ENCODE measurements at regions not wholly inside any gene's neighbourhood (a gene's known extent, or its start where the extent isn't known, plus 50 kb on each side); places are given as distances from the start of the nearest gene placed in this dataset.

DNA sequence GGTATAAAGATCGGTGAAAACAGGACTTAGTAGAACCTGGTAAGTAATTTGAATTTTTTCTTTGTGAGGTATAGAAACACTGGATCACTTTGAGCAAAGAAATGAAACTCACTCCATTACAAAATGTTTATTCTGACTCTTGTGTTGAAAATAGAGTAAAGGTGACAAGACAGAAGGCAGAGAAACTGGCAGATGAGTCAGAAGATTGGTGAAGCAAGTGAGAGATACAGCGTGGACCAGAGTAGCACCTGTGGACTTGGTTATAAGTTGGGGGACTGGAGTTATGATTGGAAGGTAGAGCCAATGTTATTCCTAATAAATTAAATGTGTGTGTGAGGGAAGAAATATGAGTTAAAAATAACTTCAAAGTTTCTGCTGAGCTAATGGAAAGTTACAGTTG lies 620.9 kb downstream of the ZWINT start:
- Histone ChIP-seq H3K27ac (replicated peaks in 1 of 4) (no peak overlapping the region), H3K27me3 (no peaks in the 10 kb centered on the region), H3K4me3 (no peak overlapping the region), H3K36me3 (no peaks in the 10 kb centered on the region), H3K9me3 (no peaks in the 10 kb centered on the region), H3K4me1 (no peaks in the 10 kb centered on the region)
- WGBS, result 89% methylated on average over 2 of the region's 2 CpGs
- no peak for DNase-seq (ENCODE audit: extremely low spot score)
- TF ChIP-seq EP300 (IDR thresholded peaks at IDR 0.05) (no peak), POLR2AphosphoS5 (IDR thresholded peaks at IDR 0.05) (no peak), POLR2A (IDR thresholded peaks at IDR 0.05; ENCODE audit: low read depth) (no peak)
- TF ChIP-seq, protein P1, sequence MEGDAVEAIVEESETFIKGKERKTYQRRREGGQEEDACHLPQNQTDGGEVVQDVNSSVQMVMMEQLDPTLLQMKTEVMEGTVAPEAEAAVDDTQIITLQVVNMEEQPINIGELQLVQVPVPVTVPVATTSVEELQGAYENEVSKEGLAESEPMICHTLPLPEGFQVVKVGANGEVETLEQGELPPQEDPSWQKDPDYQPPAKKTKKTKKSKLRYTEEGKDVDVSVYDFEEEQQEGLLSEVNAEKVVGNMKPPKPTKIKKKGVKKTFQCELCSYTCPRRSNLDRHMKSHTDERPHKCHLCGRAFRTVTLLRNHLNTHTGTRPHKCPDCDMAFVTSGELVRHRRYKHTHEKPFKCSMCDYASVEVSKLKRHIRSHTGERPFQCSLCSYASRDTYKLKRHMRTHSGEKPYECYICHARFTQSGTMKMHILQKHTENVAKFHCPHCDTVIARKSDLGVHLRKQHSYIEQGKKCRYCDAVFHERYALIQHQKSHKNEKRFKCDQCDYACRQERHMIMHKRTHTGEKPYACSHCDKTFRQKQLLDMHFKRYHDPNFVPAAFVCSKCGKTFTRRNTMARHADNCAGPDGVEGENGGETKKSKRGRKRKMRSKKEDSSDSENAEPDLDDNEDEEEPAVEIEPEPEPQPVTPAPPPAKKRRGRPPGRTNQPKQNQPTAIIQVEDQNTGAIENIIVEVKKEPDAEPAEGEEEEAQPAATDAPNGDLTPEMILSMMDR (IDR thresholded peaks at IDR 0.05), result no peak
- intact Hi-C loops (cut with DNase I), result no loop called here

DNA sequence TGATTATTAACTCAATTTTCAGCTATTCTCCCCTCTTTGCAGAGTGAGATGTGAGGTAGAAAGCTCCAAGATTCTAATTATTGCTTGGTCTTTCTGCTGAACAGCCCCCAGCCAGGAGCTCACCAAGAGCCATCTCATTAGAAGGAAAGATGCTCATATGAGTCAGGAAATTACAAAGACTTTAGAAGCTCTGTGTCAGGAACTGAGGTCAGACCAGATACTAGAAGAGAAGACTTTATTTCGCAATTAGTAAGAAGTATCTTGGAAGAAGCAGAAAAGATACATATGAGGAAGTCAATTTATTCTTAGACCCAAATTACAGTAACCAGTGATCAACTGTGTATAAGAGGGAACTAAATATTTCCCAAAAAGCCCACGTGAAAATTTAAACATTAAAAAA lies 626.9 kb downstream of the ZWINT start:
- TF ChIP-seq POLR2A (IDR thresholded peaks at IDR 0.05; ENCODE audit: low read depth), result no peak
- no peak for TF ChIP-seq POLR2AphosphoS5 (IDR thresholded peaks at IDR 0.05)
- TF ChIP-seq EP300 (IDR thresholded peaks at IDR 0.05), result no peak
- TF ChIP-seq, protein P1 (IDR thresholded peaks at IDR 0.05), result no peak

DNA sequence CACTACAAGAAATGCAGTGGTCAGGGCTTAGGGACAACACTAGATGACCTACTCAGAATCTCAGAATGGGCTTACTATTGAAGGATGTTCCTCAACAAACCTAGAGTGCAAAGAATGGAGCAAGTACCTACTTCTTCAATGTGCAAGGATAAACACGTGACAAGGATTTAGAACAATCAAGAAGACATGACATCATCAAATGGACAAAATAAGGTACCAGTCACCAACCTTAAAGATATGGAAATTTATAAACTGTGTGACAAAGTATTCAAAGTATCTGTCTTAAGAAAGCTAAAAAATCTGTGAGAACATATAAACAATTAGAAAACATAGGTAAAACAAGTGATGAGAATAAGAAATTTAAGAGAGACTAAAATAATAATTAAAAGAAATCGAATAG lies 656.1 kb downstream of the ZWINT start:
- intact Hi-C loops (cut with DNase I), result no loop called here

More for the DNA sequence above, 626.9 kb downstream of the ZWINT start:
- Histone ChIP-seq H3K27ac (replicated peaks in 1 of 4) (no peak overlapping the region), H3K27me3 (no peaks in the 10 kb centered on the region), H3K9me3 (no peaks in the 10 kb centered on the region), H3K36me3 (no peaks in the 10 kb centered on the region), H3K4me3 (no peak overlapping the region), H3K4me1 (no peaks in the 10 kb centered on the region)
- intact Hi-C loops (cut with DNase I), result no loop called here
- 56% methylated on average over 2 of the region's 2 CpGs for WGBS
- no peak for DNase-seq (ENCODE audit: extremely low spot score)

DNA sequence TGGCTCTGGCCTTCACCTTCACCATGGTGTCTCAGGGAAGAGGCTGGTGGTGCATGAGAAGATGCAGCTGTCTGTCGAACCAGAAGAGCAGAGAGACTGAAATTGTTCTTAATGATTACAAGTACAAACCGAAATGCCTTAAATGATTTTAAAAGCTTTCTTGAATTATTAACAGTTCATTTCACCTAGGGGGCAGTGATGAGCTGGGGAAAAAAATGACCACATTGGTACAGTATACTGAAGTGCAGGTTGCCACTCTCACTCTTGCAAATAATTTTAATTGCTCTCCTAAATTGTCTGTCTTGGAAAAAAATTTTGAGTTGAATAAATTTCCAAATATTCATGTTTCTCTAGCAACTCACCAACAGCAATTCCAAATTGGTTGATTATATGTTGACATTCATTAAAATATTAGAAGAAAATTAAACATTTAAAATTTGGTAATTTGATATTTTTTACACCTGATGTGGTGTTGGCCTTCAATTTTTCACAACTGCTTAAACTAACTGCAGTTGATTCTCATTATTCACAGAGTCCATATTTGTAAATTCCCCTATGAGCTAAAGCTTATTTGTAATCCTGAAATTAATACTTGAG lies 692.6 kb downstream of the ZWINT start:
- Histone ChIP-seq H3K9me3 (no peaks in the 10 kb centered on the region), H3K4me1 (no peaks in the 10 kb centered on the region), H3K4me3 (no peak overlapping the region), H3K27ac (replicated peaks in 1 of 4) (no peak overlapping the region), H3K27me3 (no peaks in the 10 kb centered on the region), H3K36me3 (no peaks in the 10 kb centered on the region)
- WGBS, result 59% methylated on average over 2 of the region's 2 CpGs
- no peak for DNase-seq (ENCODE audit: extremely low spot score)
- TF ChIP-seq EP300 (IDR thresholded peaks at IDR 0.05), result no peak
- TF ChIP-seq, protein P1 (IDR thresholded peaks at IDR 0.05), result no peak
- intact Hi-C loops (cut with DNase I), result no loop called here

More for the DNA sequence above, 656.1 kb downstream of the ZWINT start:
- Histone ChIP-seq H3K9me3 (no peaks in the 10 kb centered on the region), H3K4me3 (no peak overlapping the region), H3K27ac (replicated peaks in 1 of 4) (no peak overlapping the region), H3K4me1 (no peaks in the 10 kb centered on the region), H3K27me3 (no peaks in the 10 kb centered on the region), H3K36me3 (no peaks in the 10 kb centered on the region)
- no peak for DNase-seq (ENCODE audit: extremely low spot score)
- WGBS, result 73% methylated on average over 2 of the region's 2 CpGs
- no peak for TF ChIP-seq EP300 (IDR thresholded peaks at IDR 0.05)
- no peak for TF ChIP-seq POLR2AphosphoS5 (IDR thresholded peaks at IDR 0.05)
- no peak for TF ChIP-seq POLR2A (IDR thresholded peaks at IDR 0.05; ENCODE audit: low read depth)
- TF ChIP-seq, protein P1 (IDR thresholded peaks at IDR 0.05), result no peak

DNA sequence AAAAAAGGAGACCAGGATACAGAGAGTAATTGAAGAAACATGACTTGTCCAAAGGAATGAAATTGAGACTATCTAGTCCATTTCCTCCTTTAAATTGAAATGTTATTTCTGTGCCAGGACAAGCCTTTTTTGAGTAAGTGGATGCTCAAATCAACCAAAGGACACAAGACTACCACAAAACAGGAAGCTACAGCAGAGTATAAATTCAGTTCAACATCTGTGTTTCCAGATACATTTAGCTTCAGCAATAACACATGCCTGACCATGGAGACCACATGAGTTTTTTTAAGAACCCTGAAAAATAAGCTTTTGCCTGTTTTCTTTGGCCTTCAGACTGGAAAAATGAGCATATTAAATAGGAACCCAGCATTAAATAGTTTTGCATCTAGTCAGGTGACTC lies 707.5 kb downstream of the ZWINT start:
- Histone ChIP-seq H3K4me1 (no peaks in the 10 kb centered on the region), H3K36me3 (no peaks in the 10 kb centered on the region), H3K9me3 (no peaks in the 10 kb centered on the region), H3K4me3 (no peak overlapping the region), H3K27me3 (no peaks in the 10 kb centered on the region), H3K27ac (replicated peaks in 1 of 4) (no peak overlapping the region)
- intact Hi-C loops (cut with DNase I), result no loop called here
- TF ChIP-seq, protein P1 (IDR thresholded peaks at IDR 0.05), result no peak
- no peak for TF ChIP-seq POLR2AphosphoS5 (IDR thresholded peaks at IDR 0.05)
- no peak for DNase-seq (ENCODE audit: extremely low spot score)
